BLaER1 (cell line): ENCODE measurements at regions not wholly inside any gene's neighbourhood (a gene's known extent, or its start where the extent isn't known, plus 50 kb on each side); places are given as distances from the start of the nearest gene placed in this dataset.
"Not testable (repeated sequence)": the region's sequence is repeated elsewhere in the genome, so short reads cannot be mapped to it uniquely, and the experiment has no call there.

ENCODE experiments used
- H3K27ac ChIP-seq: shearing (Covaris generic); formaldehyde crosslinking; 2 replicates; pipeline ENCODE4 v1.8.1; 2022
- H3K27me3 ChIP-seq: shearing (Covaris generic); formaldehyde crosslinking; 2 replicates; pipeline ENCODE4 v1.8.1; 2022
- H3K36me3 ChIP-seq: shearing (Covaris generic); formaldehyde crosslinking; 2 replicates; pipeline ENCODE4 v1.8.1; 2022
- H3K4me1 ChIP-seq: shearing (Covaris generic); formaldehyde crosslinking; 2 replicates; pipeline ENCODE4 v1.8.1; 2022
- H3K4me2 ChIP-seq: shearing (Covaris generic); formaldehyde crosslinking; 2 replicates; pipeline ENCODE4 v1.8.1; 2022
- H3K4me3 ChIP-seq: shearing (Covaris generic); formaldehyde crosslinking; 2 replicates; pipeline ENCODE4 v1.8.1; 2022
- H3K9ac ChIP-seq: shearing (Covaris generic); formaldehyde crosslinking; 2 replicates; pipeline ENCODE4 v1.8.1; 2022
- H3K9me3 ChIP-seq: shearing (Covaris generic); formaldehyde crosslinking; 2 replicates; pipeline ENCODE4 v1.8.1; 2022
- H4K20me1 ChIP-seq: shearing (Covaris generic); formaldehyde crosslinking; 2 replicates; pipeline ENCODE4 v1.8.1; 2022
- Cebpa-rat ChIP-seq: shearing (Covaris generic); IDR thresholded peaks from 2 replicates; pipeline ENCODE4 v1.8.1; 2022

- no peak for TF ChIP-seq Cebpa-rat
- H3K27me3 ChIP-seq = no peaks in the 10 kb centered on the region
- H3K27ac ChIP-seq = no peak overlapping the region
- no peak overlapping the region for H3K4me2 ChIP-seq
- H3K4me3 ChIP-seq = no peak overlapping the region
- H3K9ac ChIP-seq = no peak overlapping the region
- peaks cover 19% of the 10 kb centered on the region for H3K9me3 ChIP-seq
- peaks cover 7% of the 10 kb centered on the region for H3K4me1 ChIP-seq
- no peaks in the 10 kb centered on the region for H4K20me1 ChIP-seq
- H3K36me3 ChIP-seq = no peaks in the 10 kb centered on the region
Measured at GRCh38 chr2:176873403-176873802, 339.2 kb upstream of the HNRNPA3 start.

- H3K27ac ChIP-seq = no peak overlapping the region
- peaks cover 11% of the 10 kb centered on the region for H3K9me3 ChIP-seq
- TF ChIP-seq Cebpa-rat = no peak
Measured at GRCh38 chr2:176876493-176877103, 336.0 kb upstream of the HNRNPA3 start.

DNA sequence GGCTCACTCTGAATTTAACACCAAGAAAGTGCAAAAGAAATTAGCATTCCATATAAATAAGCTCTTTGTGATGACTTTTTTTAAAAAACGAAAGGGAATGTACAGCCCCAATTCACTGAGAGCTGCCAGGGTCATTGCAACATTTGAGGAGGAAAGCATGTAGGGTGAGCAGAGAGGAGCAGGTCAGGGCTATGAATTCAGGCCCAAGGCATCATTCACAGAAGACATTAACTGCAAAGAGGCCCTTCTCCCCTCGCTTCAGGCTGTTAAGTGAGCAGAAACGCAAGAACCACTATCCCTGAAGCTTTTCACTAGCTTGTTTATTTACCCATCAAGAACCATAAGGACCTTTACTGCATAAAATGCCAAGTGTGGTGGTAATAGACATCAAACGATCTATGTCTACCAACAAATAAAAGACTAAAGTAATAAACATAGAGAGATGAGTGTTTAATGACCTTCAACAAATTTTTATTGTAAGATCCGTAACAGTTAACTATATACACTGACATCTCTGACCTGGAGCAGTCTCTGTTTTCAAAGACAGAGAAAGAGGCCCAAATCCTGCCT lies 333.1 kb upstream of the HNRNPA3 start:
- no peak overlapping the region for H3K4me2 ChIP-seq
- H3K4me3 ChIP-seq = no peak overlapping the region
- no peaks in the 10 kb centered on the region for H4K20me1 ChIP-seq
- no peak overlapping the region for H3K27ac ChIP-seq
- H3K9ac ChIP-seq = no peak overlapping the region
- TF ChIP-seq Cebpa-rat = no peak
- peaks cover 7% of the 10 kb centered on the region for H3K4me1 ChIP-seq
- H3K27me3 ChIP-seq = no peaks in the 10 kb centered on the region
- no peaks in the 10 kb centered on the region for H3K36me3 ChIP-seq
- H3K9me3 ChIP-seq = no peaks in the 10 kb centered on the region

More at GRCh38 chr2:176876493-176877103, 336.0 kb upstream of the HNRNPA3 start:
- Histone ChIP-seq H3K4me3 (no peak overlapping the region), H3K27me3 (no peaks in the 10 kb centered on the region), H3K36me3 (no peaks in the 10 kb centered on the region), H3K4me2 (no peak overlapping the region), H3K4me1 (peaks cover 7% of the 10 kb centered on the region), H4K20me1 (no peaks in the 10 kb centered on the region), H3K9ac (no peak overlapping the region)

GRCh38 chr2:176882045-176882444 lies 330.5 kb upstream of the HNRNPA3 start:
- H3K4me2 ChIP-seq = not testable (repeated sequence)

GRCh38 chr2:176885001-176885643 lies 327.5 kb upstream of the HNRNPA3 start:
- Histone ChIP-seq H3K4me1 (no peaks in the 10 kb centered on the region), H3K4me3 (no peak overlapping the region), H3K27me3 (no peaks in the 10 kb centered on the region), H3K9ac (no peak overlapping the region), H3K27ac (no peak overlapping the region), H4K20me1 (no peaks in the 10 kb centered on the region), H3K36me3 (no peaks in the 10 kb centered on the region), H3K4me2 (no peak overlapping the region), H3K9me3 (no peaks in the 10 kb centered on the region)
- TF ChIP-seq Cebpa-rat = no peak

More at GRCh38 chr2:176882045-176882444, 330.5 kb upstream of the HNRNPA3 start:
- H3K9ac ChIP-seq, H3K27ac ChIP-seq, H3K4me3 ChIP-seq, H3K36me3 ChIP-seq, H3K27me3 ChIP-seq, H4K20me1 ChIP-seq, H3K9me3 ChIP-seq, H3K4me1 ChIP-seq: not testable (repeated sequence)

- Histone ChIP-seq H3K36me3 (no peaks in the 10 kb centered on the region), H3K4me1 (no peaks in the 10 kb centered on the region), H3K27ac (no peak overlapping the region), H3K27me3 (no peaks in the 10 kb centered on the region), H3K4me2 (no peak overlapping the region), H3K9ac (no peak overlapping the region), H3K4me3 (no peak overlapping the region), H3K9me3 (no peaks in the 10 kb centered on the region), H4K20me1 (no peaks in the 10 kb centered on the region)
- TF ChIP-seq Cebpa-rat = no peak
Measured at GRCh38 chr2:176885661-176886060, 326.9 kb upstream of the HNRNPA3 start.

DNA sequence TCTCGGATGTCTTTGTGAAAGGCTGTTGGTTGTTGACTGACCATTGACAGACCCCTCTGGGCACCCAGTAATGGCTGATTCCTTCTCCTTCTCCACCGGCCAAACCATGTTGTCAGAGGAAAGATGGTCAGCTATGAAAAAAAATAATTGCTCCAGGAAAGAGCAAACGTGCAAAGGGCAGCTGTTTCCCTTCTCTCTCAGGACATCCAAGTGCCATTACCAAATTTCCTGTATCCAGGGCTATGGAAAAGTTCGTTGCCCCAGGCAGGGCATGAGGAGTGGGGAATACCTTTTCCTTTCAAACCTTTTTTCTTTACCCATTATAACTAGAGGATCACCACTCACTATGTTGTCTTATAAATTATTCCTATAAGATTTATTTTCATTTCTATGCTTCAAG lies 321.5 kb upstream of the HNRNPA3 start:
- TF ChIP-seq Cebpa-rat = no peak
- Histone ChIP-seq H3K9ac (no peak overlapping the region), H4K20me1 (no peaks in the 10 kb centered on the region)

DNA sequence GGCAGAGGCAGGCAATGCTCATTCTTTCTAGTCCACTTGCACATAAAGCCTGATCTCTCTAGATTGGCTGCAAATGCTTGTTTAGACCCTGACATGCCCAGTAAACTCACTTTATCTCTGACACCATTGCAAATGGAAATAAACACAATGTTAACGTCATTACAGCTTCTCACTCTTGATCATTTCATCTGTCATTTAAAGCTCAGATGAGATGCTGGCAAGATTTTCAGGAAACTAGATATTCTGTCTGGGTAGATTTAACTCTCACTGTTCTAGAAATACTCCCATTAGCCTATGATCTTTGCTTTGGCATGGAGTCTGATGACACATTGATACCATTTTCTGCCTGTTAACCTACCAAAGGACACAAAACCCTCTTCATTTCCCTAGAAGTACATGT lies 320.7 kb upstream of the HNRNPA3 start:
- Histone ChIP-seq H3K4me2 (no peak overlapping the region), H3K9me3 (no peaks in the 10 kb centered on the region), H3K4me1 (no peaks in the 10 kb centered on the region), H3K27me3 (no peaks in the 10 kb centered on the region), H3K27ac (no peak overlapping the region), H3K9ac (no peak overlapping the region), H3K36me3 (no peaks in the 10 kb centered on the region), H3K4me3 (no peak overlapping the region), H4K20me1 (no peaks in the 10 kb centered on the region)
- TF ChIP-seq Cebpa-rat = no peak

More for the DNA sequence above, 321.5 kb upstream of the HNRNPA3 start:
- H3K36me3 ChIP-seq = no peaks in the 10 kb centered on the region
- no peaks in the 10 kb centered on the region for H3K4me1 ChIP-seq
- H3K9me3 ChIP-seq = no peaks in the 10 kb centered on the region
- no peak overlapping the region for H3K27ac ChIP-seq
- no peak overlapping the region for H3K4me2 ChIP-seq
- H3K4me3 ChIP-seq = no peak overlapping the region
- no peaks in the 10 kb centered on the region for H3K27me3 ChIP-seq

GRCh38 chr2:176892676-176893226 lies 319.8 kb upstream of the HNRNPA3 start:
- no peaks in the 10 kb centered on the region for H3K27me3 ChIP-seq
- H3K9ac ChIP-seq = no peak overlapping the region
- no peaks in the 10 kb centered on the region for H3K9me3 ChIP-seq
- TF ChIP-seq Cebpa-rat = no peak
- no peaks in the 10 kb centered on the region for H3K36me3 ChIP-seq
- no peaks in the 10 kb centered on the region for H3K4me1 ChIP-seq
- H3K4me2 ChIP-seq = no peak overlapping the region
- H3K4me3 ChIP-seq = no peak overlapping the region
- H3K27ac ChIP-seq = no peak overlapping the region
- H4K20me1 ChIP-seq = no peaks in the 10 kb centered on the region

- Histone ChIP-seq H3K36me3 (no peaks in the 10 kb centered on the region), H4K20me1 (no peaks in the 10 kb centered on the region), H3K4me2 (no peak overlapping the region), H3K4me3 (no peak overlapping the region), H3K27me3 (no peaks in the 10 kb centered on the region), H3K4me1 (no peaks in the 10 kb centered on the region), H3K9ac (no peak overlapping the region), H3K9me3 (no peaks in the 10 kb centered on the region), H3K27ac (no peak overlapping the region)
- no peak for TF ChIP-seq Cebpa-rat
Measured at GRCh38 chr2:176895158-176895557, 317.4 kb upstream of the HNRNPA3 start.
